GM18858 (cell line): ENCODE measurements at regions not wholly inside any gene's neighbourhood (a gene's known extent, or its start where the extent isn't known, plus 50 kb on each side); places are given as distances from the start of the nearest gene placed in this dataset.

Experiments
- ATAC-seq: cut with Tn5 transposase; IDR thresholded peaks from one replicate; pipeline ENCODE4 v1.9.1; 2021; ENCODE audit not compliant: unreplicated experiment

GRCh38 chr2:220101980-220102379, 474.6 kb downstream of the SLC4A3 start:
- ATAC-seq: no peak

- no peak for ATAC-seq
Measured at GRCh38 chr2:220103596-220103995, 476.2 kb downstream of the SLC4A3 start.

DNA sequence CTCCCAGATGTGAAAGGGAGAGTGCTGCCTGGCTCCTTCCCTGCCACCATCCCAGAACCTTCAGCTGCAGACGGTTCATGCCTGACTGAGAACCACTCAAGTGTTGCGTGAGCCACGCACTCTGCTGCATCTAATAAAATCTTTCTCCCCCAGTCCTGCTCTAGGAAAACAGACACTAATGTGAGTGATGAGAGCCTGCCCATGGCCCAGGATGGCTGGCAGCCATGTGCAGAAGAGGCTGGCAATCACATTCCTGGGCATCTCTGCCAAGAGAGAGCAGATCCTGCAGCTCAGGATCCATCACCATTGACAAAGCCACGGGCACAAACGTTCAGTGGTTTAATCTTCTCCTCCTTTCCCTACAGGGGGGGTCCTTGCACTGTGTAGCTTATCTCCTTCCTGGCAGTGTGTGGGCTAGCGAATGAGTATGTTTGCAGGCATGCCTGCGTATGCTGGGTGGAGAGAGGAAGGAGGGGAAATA, 477.5 kb downstream of the SLC4A3 start:
- no peak for ATAC-seq

DNA sequence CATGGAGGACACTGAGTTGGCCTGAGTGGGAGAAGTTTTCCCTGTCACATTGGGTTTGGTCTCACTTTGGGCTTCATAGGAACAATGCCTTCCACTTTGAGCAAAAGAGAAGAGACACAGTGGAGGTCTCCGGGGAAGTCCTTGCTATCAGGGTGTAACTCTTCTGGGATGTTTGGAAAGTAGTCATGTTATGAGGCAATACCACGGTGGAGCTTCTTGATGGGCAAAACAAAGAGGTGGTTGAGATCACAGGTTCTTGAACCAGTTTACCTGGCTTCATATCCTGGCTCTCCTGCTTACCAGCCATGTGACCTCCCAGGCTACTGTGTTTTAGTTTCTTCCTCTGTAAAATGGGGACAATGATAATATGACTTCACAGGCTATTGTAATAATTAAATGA, 478.6 kb downstream of the SLC4A3 start:
- ATAC-seq: no peak

GRCh38 chr2:220107380-220107791, 480.0 kb downstream of the SLC4A3 start:
- ATAC-seq: no peak

- no peak for ATAC-seq
Measured at GRCh38 chr2:220114443-220114842, 487.0 kb downstream of the SLC4A3 start.

GRCh38 chr2:220117025-220117424, 489.6 kb downstream of the SLC4A3 start:
- ATAC-seq: no peak

DNA sequence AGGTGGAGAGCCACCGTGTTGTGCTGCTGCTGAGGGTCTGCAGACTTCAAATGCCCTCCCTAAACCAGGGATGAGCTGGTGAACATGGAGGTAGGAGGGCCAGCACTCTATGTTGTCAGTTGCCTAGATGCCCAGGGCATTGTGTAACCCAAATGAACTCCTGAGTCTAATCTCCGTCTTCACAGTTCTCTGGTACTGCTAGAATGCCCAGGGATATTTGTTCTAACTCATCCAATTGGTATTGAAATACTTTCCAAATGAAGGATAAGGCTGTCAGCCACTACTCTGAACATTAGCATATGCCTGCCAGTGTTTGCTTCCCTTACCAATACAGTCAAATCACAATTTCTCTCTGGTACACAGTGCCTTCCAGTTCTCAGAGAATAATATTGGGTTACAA, 492.6 kb downstream of the SLC4A3 start:
- ATAC-seq: no peak

DNA sequence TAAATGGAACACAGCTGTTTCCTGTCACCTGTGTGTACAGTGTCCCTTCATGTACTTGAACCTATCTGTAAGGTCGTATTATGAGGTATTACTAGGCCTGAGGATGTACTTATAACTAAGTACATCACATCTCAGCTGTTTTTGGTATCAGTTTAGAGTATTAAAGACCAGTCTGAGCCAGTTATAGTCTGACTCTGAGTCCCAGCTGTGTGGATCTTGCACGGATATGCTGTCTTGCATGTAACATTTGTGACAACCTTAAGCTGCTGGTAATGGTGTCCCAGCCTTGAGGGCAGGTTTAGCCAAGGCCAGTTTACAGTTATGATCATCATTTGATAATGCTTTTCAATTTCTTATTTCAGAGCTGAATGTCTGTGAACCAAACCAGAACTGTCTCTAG, 496.3 kb downstream of the SLC4A3 start:
- ATAC-seq: no peak

DNA sequence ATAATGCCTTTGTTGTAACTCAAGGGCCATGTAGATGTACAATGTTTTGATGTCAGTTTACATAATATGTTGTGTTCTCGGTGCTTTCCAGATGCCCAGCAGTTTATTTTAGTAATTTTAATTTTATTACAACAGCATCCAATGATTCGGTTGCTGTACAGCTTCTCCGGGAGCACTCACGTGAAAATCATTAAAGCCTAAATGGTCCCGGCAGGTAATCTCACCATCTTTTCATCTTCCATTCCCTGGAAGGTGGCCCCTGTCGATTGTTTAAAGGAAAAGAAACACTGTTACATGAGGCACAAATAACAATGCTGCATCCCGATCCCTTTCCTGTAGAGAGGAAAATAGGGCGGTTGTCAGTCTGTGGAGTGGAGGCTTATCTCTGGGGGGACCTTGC, 498.1 kb downstream of the SLC4A3 start:
- no peak for ATAC-seq

DNA sequence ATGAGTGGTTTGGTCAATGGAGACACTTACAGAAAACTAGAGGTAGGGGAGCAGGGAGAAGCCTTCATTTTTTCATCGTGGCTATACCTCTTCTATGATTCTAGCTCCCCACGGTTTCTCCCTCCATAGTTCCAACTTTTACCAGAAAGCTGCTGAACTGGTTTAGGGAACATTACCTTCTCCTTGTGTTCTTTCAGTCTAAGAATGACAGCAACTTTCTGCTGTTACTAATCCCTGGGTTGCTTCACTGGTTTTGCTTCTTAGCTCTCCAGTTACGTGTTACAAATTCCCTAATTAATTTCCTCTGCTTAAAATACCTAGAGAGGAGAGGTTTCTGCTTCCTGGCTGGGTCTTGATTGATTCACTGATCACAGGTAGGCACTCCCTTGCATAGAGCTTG, 499.9 kb downstream of the SLC4A3 start:
- no peak for ATAC-seq

- ATAC-seq: no peak
Measured at GRCh38 chr2:220127876-220128275, 500.4 kb downstream of the SLC4A3 start.

DNA sequence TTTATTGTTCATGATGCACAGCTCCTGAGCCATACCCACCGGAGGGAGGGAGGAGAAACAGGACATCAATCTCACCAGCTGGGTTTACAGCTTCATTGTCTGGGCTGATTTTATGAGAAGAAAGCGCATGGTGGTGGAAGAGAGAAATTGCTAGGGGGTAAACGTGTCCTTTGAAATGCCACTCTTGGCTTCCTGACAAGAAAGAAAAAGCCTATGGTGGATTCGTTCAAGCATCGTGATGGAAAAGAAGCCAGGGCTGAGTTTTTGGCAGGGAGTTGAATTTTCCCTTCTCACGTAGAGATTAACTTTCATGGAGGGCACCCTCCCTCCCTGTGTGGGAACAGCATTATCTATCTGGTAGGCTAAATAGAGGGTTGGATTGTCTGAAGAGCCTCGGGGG, 502.0 kb downstream of the SLC4A3 start:
- no peak for ATAC-seq

DNA sequence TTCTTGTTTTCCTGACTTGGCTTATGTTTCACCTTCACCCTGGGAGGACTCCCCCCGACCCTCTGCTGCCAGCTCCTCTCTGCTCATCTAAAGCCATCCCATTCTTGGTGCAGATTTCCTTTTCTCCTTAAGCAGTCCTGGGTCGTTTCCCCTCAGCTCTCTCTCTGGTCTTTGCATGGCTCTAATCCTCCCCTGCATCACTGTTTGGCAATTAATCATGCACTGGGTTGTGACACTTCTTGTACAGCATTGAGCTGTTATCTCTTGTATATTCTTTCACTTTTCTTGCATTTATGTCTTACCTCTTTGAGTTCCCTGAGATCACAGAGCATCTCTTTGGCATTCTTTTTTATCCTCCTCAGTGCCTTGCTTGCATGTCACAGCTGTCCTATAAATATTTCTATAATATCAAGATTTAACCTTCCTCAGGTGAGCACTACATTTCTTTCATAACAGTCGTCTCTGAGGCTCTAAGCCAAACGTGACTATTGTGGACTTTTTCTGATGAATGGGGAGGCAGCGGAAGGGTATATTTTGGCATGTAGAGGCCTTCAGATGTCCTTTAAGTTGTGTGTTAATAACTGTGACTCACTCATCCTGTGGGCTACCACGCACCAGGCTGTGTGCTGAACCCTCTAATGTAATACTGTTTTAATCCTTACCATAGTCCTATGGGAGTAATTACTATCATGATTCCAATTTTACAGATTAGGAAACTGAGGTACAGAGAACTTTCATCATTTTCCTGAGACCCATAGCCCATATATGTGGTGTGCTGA, 507.5 kb downstream of the SLC4A3 start:
- ATAC-seq: no peak

GRCh38 chr2:220143336-220143735, 515.9 kb downstream of the SLC4A3 start:
- no peak for ATAC-seq

DNA sequence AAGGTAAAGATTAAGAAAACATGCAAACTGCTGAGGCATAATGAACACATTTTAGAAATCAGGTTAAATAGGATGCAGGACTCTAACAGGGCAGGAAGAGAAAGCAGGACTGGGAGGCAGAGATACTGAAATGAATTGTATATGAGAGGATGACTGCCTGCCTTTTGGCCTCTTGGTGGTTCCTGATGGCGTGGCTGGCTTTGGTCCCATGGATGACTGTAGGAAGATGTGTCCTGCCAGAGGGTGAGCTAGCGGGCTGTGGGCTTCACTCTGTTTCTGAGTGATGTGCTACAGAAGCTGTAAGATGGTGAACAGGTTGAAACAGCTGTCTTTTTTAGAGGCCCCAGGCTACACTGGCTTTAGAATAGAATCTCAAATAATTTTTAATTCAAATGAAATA, 517.0 kb downstream of the SLC4A3 start:
- ATAC-seq: no peak

DNA sequence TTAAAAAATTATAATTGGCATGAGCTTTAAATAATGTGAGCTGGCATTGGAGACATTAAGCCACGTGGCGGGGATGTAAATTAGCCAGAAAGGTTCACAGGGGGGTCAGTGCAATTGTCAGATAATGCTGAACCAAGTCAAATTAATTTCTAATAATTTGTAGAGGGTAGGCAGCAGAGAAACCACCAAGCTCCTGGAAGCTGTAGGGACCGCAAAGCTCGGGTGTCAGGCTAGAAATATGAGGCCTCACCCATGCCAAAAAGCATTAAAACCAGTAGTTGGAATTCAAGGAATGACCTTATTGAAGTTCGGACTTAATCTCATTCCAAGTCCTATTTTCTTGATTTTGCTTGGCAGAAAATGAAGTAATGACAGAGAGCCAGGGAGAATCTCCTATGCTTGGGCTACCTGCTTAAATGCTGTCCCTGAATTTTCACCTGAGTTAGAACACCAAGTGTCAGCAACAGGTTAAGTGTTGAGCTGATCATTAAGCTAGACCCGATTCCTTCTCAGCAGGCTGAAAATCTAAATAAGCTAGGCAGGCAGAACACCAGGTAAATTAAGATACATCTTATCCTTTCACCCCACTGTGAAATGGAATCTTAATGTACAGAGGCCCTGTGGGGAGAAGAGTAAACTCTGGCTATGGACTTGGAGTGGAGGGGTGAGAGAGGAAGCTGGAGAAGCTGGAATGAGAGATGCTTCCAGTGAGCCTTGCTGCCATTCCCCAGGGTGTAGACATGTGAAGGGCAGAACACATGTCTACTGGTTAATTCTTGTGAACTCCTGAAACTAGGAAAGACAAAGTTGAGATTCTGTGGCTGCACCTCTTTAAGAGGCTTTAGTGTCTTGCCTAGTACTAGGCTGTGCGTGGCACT, 520.0 kb downstream of the SLC4A3 start:
- no peak for ATAC-seq

DNA sequence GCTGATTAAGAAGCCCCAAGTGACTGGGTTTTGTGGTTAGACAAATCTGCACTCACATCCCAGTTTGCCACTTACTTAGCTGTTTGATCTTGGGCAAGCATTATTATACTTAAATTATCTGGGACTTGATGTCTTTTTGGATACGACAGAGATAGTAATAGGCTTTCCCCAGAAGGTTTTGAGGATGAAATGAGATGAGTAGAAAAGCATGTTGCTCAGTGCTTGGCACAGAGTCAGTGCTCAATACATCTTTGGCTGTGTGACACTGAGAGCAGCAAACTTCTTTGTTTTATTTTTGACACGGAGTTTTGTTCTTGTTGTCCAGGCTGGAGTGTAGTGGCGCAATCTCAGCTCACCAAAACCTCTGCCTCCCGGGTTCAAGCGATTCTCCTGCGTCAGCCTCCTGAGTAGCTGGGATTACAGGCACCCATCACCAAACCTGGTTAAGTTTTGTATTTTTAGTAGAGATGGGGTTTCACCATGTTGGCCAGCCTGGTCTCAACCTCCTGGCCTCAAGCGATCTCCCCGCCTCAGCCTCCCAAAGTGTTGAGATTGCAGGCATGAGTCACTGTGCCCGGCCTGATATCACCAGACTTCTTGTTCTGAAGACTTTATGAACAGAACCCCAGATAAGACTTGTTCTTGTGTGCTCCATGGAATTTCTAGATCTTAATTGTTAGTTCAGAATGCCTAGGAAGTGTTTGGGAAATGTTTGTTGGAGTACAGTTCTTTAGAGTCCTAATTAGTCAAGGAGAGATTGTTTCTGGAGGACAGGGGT, 521.2 kb downstream of the SLC4A3 start:
- no peak for ATAC-seq

- ATAC-seq: no peak
Measured at GRCh38 chr2:220151341-220151740, 523.9 kb downstream of the SLC4A3 start.

DNA sequence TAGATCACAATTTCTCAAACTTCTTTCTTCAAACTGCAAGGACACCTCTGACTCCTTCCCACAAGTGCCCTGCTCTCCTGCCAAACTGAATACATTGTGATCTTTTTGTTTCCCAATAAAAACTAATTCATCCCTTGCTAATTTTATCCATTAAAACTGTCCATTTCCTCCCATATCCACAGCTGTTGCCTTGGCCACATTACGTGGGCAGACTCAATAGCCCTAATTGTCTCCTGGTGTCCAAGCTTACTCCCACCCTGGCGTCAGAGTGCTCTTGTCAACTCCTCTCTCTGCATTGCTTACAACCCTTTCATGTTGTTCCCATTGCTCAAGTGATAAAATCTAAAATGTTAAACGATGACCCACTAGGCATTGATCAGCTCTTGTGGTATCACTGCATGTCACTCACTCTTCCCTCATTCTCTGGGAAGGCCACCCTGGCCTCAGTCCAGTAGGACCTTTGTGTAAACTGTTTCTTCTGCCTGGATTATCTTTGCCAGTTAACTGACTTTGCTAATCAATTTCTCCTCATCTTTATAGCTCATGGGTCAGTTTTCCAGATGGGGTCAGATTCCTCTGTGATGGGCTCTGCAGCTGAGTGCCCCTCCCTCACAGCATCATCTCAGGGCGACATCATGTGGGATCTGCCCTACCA, 525.0 kb downstream of the SLC4A3 start:
- no peak for ATAC-seq

DNA sequence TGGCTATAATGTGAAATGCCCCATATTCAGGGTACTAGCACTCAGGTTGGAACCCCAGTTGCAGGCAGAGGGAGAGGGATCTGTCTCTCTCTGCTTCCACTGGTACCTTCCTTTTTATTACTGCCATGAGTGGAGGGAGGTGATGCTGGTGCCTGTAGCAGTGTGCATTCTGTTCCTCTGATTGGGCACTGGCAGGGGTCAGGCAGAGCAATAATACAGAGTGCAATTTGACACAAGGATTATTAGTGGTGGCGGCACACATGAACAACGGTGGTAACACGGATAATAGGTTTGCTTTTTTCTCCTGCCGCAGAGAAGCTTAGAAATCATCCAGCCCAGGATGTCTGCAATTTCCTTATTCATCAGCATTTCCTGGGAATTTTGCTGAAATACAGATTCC, 525.7 kb downstream of the SLC4A3 start:
- no peak for ATAC-seq
